HCT116 (cell line): ENCODE measurements at regions not wholly inside any gene's neighbourhood (a gene's known extent, or its start where the extent isn't known, plus 50 kb on each side); places are given as distances from the start of the nearest gene placed in this dataset.

Source experiments
- ATAC-seq: fragments of 200-7000 bp; cut with Tn5 transposase; 2 replicates; pipeline ENCODE4 v1.9.1; 2020; ENCODE audit warnings: mild to moderate bottlenecking, moderate library complexity
- BruUV-seq: library from RNA; stranded (reverse); fragments of 400-500 nt; replicated peaks from 2 replicates; lab custom pipeline; 2021; lab: Mats Ljungman, UMichigan
- CTCF ChIA-PET: fragments of 300-600 bp; sonication (Branson Sonifier 250); formaldehyde crosslinking; loops from one replicate; lab custom pipeline; 2021; ENCODE audit warnings: antibody characterized with exemption; lab: Charles Lee
- POLR2A ChIA-PET: fragments of 300-600, 350-600 bp; sonication (Branson Sonifier 250); formaldehyde crosslinking; loops from one replicate; lab custom pipeline; 2021; ENCODE audit warnings: antibody characterized with exemption; lab: Charles Lee
- RAD21 ChIA-PET, 2 experiments: fragments of 300-600 bp; sonication (Branson Sonifier 250); formaldehyde crosslinking; loops; one replicate each; lab custom pipeline; 2023; ENCODE audit warnings: low total read pairs in 2 of 2; ENCODE audit not compliant: uncharacterized antibody in 2 of 2, unreplicated experiment in 2 of 2, low non-redundant PET in 1 of 2; lab: Charles Lee
- DNase-seq: peaks from one replicate; pipeline ENCODE4 v3.0.0-alpha.2; 2010; ENCODE audit warnings: low read depth, low spot score
- H2AFZ ChIP-seq: fragments of 200-600 bp; shearing (Covaris generic), sonication (generic); 2 replicates; pipeline ENCODE4 v1.6.1; 2017; ENCODE audit warnings: low read depth, mixed run types, mixed read lengths, antibody characterized with exemption, low read length; ENCODE audit not compliant: poor library complexity, severe bottlenecking
- H3K27ac ChIP-seq: 2 replicates; pipeline ENCODE4 v1.5.1; 2012; ENCODE audit warnings: low read depth, low read length
- H3K27me3 ChIP-seq: fragments of 200-600 bp; sonication (generic); 2 replicates; pipeline ENCODE4 v1.6.1; 2016; ENCODE audit warnings: mixed run types, low read length, mixed read lengths; ENCODE audit not compliant: insufficient read depth
- H3K36me3 ChIP-seq, 2 experiments: fragments of 200-500 bp in 1 of 2; fragments of 200-600 bp in 1 of 2; sonication (Bioruptor generic) in 1 of 2; sonication (generic) in 1 of 2; 2 replicates each; pipeline versions ENCODE4 v1.5.1 to v1.6.1; 2014 to 2016; ENCODE audit warnings: low read length in 2 of 2, inconsistent platforms in 1 of 2, mixed read lengths in 1 of 2, mixed run types in 1 of 2; ENCODE audit not compliant: insufficient read depth in 2 of 2, control insufficient read depth in 1 of 2
- H3K4me1 ChIP-seq, 2 experiments: fragments of 200-600 bp in 1 of 2; sonication (generic) in 1 of 2; 2 replicates each; pipeline versions ENCODE4 v1.5.1 to v1.6.1; 2012 to 2017; ENCODE audit warnings: low read length in 2 of 2, inconsistent platforms in 1 of 2, mild to moderate bottlenecking in 1 of 2, mixed read lengths in 1 of 2, mixed run types in 1 of 2, moderate library complexity in 1 of 2; ENCODE audit not compliant: insufficient read depth in 2 of 2, control insufficient read depth in 1 of 2
- H3K4me2 ChIP-seq: fragments of 200-600 bp; sonication (generic); 2 replicates; pipeline ENCODE4 v1.6.1; 2017; ENCODE audit warnings: mixed run types, low read length, mixed read lengths
- H3K4me3 ChIP-seq, 2 experiments: fragments of 200-600 bp in 1 of 2; sonication (generic) in 1 of 2; replicated peaks in 1 of 2; 2 replicates each; pipeline ENCODE4 v1.5.1; 2011 to 2016; ENCODE audit warnings: low read length in 2 of 2, control low read depth in 1 of 2, low read depth in 1 of 2, mild to moderate bottlenecking in 1 of 2, mixed read lengths in 1 of 2, mixed run types in 1 of 2
- H3K79me2 ChIP-seq: fragments of 200-600 bp; sonication (generic); 2 replicates; pipeline ENCODE4 v1.6.1; 2017; ENCODE audit warnings: mild to moderate bottlenecking, mixed run types, low read length, moderate library complexity, mixed read lengths; ENCODE audit not compliant: insufficient read depth
- H3K9ac ChIP-seq: fragments of 200-600 bp; sonication (generic); 2 replicates; pipeline ENCODE4 v1.6.1; 2016; ENCODE audit warnings: low read length, mixed read lengths
- H3K9me2 ChIP-seq: fragments of 200-600 bp; sonication (generic), shearing (Covaris generic); 2 replicates; pipeline ENCODE4 v1.6.1; 2017; ENCODE audit warnings: mixed run types, mild to moderate bottlenecking, moderate library complexity; ENCODE audit not compliant: insufficient read depth
- H3K9me3 ChIP-seq, 2 experiments: fragments of 200-500 bp in 1 of 2; fragments of 200-600 bp in 1 of 2; sonication (Bioruptor generic) in 1 of 2; sonication (generic) in 1 of 2; 2 replicates each; pipeline ENCODE4 v1.6.1; 2014 to 2017; ENCODE audit warnings: low read length in 2 of 2, mixed read lengths in 2 of 2, inconsistent platforms in 1 of 2, low read depth in 1 of 2, mild to moderate bottlenecking in 1 of 2, mixed run types in 1 of 2, moderate library complexity in 1 of 2; ENCODE audit not compliant: control insufficient read depth in 1 of 2, insufficient read depth in 1 of 2
- H4K20me1 ChIP-seq: fragments of 200-600 bp; sonication (generic), shearing (Covaris generic); 2 replicates; pipeline ENCODE4 v1.6.1; 2017; ENCODE audit warnings: mixed run types, mild to moderate bottlenecking, moderate library complexity; ENCODE audit not compliant: insufficient read depth
- ATF3 ChIP-seq: IDR thresholded peaks from 2 replicates; pipeline ENCODE4 v1.6.1; 2012
- CBX3 ChIP-seq: IDR thresholded peaks from 2 replicates; pipeline ENCODE4 v1.6.1; 2012; ENCODE audit warnings: low read depth
- EGR1 ChIP-seq: IDR thresholded peaks from 2 replicates; pipeline ENCODE4 v1.6.1; 2012; ENCODE audit warnings: low read depth
- ELF1 ChIP-seq: IDR thresholded peaks from 2 replicates; pipeline ENCODE4 v1.6.1; 2012; ENCODE audit warnings: low read depth, borderline replicate concordance
- EZH2 ChIP-seq: fragments of 200-600 bp; sonication (generic); IDR thresholded peaks from 2 replicates; pipeline ENCODE4 v1.6.1; 2017; ENCODE audit warnings: antibody characterized with exemption, mixed run types
- FOSL1 ChIP-seq: IDR thresholded peaks from 2 replicates; pipeline ENCODE4 v1.6.1; 2012; ENCODE audit warnings: low read depth
- MAX ChIP-seq: IDR thresholded peaks from 2 replicates; pipeline ENCODE4 v1.6.1; 2012
- POLR2A ChIP-seq: IDR thresholded peaks from 2 replicates; pipeline ENCODE4 v1.7.0; 2011; ENCODE audit warnings: borderline replicate concordance; ENCODE audit not compliant: insufficient read depth, insufficient read length; ENCODE audit errors: extremely low read depth
- POLR2AphosphoS5 ChIP-seq: IDR thresholded peaks from 2 replicates; pipeline ENCODE4 v1.6.1; 2011; ENCODE audit warnings: mild to moderate bottlenecking, low read depth, low read length, moderate library complexity
- RAD21 ChIP-seq: IDR thresholded peaks from 2 replicates; pipeline ENCODE4 v1.6.1; 2012; ENCODE audit warnings: low read depth, mild to moderate bottlenecking
- SRF ChIP-seq: IDR thresholded peaks from 2 replicates; pipeline ENCODE4 v1.6.1; 2012; ENCODE audit warnings: low read depth
- ZFX ChIP-seq: fragments of 450-650 bp; IDR thresholded peaks from 2 replicates; pipeline ENCODE4 v1.6.1; 2017
- intact Hi-C: fragments of 100-400 bp; cut with micrococcal nuclease; formaldehyde crosslinking; loops from 2 replicates; pipeline ENCODE4 v1.10.0; 2022
- TF ChIP-seq, protein P1 (sequence below): IDR thresholded peaks from 2 replicates; pipeline ENCODE4 v1.6.1; 2012; ENCODE audit warnings: low read depth
- TF ChIP-seq, protein P2 (sequence below): IDR thresholded peaks from 2 replicates; pipeline ENCODE4 v1.6.1; 2011; ENCODE audit warnings: mild to moderate bottlenecking, low read length, moderate library complexity; ENCODE audit not compliant: insufficient replicate concordance; ENCODE audit errors: extremely low read depth

- POLR2A ChIA-PET, result no interaction called here
- Histone ChIP-seq H3K9me3 (peaks cover 9 to 12% of the 10 kb centered on the region in 2 experiments; a peak in 2 of 4 replicates), H2AFZ (no peak overlapping the region), H3K36me3 (no peaks in the 10 kb centered on the region), H3K9ac (no peak overlapping the region), H3K27me3 (no peaks in the 10 kb centered on the region), H4K20me1 (no peaks in the 10 kb centered on the region), H3K27ac (no peak overlapping the region), H3K4me3 (no peak overlapping the region), H3K79me2 (no peaks in the 10 kb centered on the region), H3K4me2 (no peak overlapping the region), H3K4me1 (no peaks in the 10 kb centered on the region), H3K9me2 (no peaks in the 10 kb centered on the region)
- CTCF ChIA-PET, result no interaction called here
- DNase-seq (no peak), ATAC-seq (no peak)
- TF ChIP-seq EGR1 (no peak), SRF (no peak), ZFX (no peak), ATF3 (no peak), RAD21 (no peak), POLR2AphosphoS5 (no peak), ELF1 (no peak), POLR2A (no peak), FOSL1 (no peak), MAX (no peak), CBX3 (no peak), EZH2 (no peak)
- TF ChIP-seq, protein P1, sequence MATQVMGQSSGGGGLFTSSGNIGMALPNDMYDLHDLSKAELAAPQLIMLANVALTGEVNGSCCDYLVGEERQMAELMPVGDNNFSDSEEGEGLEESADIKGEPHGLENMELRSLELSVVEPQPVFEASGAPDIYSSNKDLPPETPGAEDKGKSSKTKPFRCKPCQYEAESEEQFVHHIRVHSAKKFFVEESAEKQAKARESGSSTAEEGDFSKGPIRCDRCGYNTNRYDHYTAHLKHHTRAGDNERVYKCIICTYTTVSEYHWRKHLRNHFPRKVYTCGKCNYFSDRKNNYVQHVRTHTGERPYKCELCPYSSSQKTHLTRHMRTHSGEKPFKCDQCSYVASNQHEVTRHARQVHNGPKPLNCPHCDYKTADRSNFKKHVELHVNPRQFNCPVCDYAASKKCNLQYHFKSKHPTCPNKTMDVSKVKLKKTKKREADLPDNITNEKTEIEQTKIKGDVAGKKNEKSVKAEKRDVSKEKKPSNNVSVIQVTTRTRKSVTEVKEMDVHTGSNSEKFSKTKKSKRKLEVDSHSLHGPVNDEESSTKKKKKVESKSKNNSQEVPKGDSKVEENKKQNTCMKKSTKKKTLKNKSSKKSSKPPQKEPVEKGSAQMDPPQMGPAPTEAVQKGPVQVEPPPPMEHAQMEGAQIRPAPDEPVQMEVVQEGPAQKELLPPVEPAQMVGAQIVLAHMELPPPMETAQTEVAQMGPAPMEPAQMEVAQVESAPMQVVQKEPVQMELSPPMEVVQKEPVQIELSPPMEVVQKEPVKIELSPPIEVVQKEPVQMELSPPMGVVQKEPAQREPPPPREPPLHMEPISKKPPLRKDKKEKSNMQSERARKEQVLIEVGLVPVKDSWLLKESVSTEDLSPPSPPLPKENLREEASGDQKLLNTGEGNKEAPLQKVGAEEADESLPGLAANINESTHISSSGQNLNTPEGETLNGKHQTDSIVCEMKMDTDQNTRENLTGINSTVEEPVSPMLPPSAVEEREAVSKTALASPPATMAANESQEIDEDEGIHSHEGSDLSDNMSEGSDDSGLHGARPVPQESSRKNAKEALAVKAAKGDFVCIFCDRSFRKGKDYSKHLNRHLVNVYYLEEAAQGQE, result no peak
- TF ChIP-seq, protein P2, sequence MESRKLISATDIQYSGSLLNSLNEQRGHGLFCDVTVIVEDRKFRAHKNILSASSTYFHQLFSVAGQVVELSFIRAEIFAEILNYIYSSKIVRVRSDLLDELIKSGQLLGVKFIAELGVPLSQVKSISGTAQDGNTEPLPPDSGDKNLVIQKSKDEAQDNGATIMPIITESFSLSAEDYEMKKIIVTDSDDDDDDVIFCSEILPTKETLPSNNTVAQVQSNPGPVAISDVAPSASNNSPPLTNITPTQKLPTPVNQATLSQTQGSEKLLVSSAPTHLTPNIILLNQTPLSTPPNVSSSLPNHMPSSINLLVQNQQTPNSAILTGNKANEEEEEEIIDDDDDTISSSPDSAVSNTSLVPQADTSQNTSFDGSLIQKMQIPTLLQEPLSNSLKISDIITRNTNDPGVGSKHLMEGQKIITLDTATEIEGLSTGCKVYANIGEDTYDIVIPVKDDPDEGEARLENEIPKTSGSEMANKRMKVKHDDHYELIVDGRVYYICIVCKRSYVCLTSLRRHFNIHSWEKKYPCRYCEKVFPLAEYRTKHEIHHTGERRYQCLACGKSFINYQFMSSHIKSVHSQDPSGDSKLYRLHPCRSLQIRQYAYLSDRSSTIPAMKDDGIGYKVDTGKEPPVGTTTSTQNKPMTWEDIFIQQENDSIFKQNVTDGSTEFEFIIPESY, result no peak
- RAD21 ChIA-PET, result no interaction called here
- no TSS peak for BruUV-seq
- intact Hi-C loops, result no loop called here
Observed at GRCh38 chr1:71339238-71339637, 258.4 kb upstream of the ZRANB2 start.
